Testis (tissue), 2 donors: ENCODE measurements at regions not wholly inside any gene's neighbourhood (a gene's known extent, or its start where the extent isn't known, plus 50 kb on each side); places are given as distances from the start of the nearest gene placed in this dataset.

Experiments
- POLR2A ChIP-seq: fragments of 450-650 bp; IDR thresholded peaks from one replicate; pipeline ENCODE4 v1.6.1; 2017; ENCODE audit warnings: antibody characterized with exemption, mild to moderate bottlenecking, moderate library complexity
- TF ChIP-seq, protein P1 (sequence below), 3 experiments: fragments of 450-650 bp in 2 of 3; fragments of 200-600 bp in 1 of 3; sonication (generic) in 1 of 3; IDR thresholded peaks; one replicate each; pipeline ENCODE4 v1.5.1; 2016 to 2019; ENCODE audit warnings: antibody characterized with exemption in 3 of 3, mild to moderate bottlenecking in 2 of 3, moderate library complexity in 1 of 3

GRCh38 chr12:115588131-115588530 lies 689.4 kb downstream of the MED13L start:
- TF ChIP-seq POLR2A = no peak
- TF ChIP-seq, protein P1, sequence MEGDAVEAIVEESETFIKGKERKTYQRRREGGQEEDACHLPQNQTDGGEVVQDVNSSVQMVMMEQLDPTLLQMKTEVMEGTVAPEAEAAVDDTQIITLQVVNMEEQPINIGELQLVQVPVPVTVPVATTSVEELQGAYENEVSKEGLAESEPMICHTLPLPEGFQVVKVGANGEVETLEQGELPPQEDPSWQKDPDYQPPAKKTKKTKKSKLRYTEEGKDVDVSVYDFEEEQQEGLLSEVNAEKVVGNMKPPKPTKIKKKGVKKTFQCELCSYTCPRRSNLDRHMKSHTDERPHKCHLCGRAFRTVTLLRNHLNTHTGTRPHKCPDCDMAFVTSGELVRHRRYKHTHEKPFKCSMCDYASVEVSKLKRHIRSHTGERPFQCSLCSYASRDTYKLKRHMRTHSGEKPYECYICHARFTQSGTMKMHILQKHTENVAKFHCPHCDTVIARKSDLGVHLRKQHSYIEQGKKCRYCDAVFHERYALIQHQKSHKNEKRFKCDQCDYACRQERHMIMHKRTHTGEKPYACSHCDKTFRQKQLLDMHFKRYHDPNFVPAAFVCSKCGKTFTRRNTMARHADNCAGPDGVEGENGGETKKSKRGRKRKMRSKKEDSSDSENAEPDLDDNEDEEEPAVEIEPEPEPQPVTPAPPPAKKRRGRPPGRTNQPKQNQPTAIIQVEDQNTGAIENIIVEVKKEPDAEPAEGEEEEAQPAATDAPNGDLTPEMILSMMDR (IDR thresholded peaks at IDR 0.05) = no peak
